ENCODE measurements at regions not wholly inside any gene's neighbourhood (a gene's known extent, or its start where the extent isn't known, plus 50 kb on each side); places are given as distances from the start of the nearest gene placed in this dataset.

DNA sequence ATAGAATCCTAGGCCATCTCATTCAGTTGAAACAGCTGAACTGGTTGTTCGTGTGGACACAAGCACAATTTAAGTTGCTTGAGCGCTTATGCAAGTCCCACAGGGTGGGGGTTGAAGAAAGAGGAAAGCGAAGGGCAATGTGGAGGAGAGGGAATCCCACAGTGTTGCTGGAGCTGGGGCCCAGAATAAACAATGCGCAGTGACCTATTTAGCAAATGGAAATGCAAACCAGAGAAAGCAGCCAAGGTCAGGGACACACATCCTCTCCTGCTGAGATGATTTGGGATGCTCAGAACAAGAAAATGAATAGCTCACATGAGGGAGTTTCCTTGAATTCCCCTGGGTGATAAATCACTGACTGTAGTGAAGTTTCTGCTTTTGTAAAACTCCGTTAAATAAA is 838.3 kb downstream of the TLE4 start:
- TF ChIP-seq, protein P1, sequence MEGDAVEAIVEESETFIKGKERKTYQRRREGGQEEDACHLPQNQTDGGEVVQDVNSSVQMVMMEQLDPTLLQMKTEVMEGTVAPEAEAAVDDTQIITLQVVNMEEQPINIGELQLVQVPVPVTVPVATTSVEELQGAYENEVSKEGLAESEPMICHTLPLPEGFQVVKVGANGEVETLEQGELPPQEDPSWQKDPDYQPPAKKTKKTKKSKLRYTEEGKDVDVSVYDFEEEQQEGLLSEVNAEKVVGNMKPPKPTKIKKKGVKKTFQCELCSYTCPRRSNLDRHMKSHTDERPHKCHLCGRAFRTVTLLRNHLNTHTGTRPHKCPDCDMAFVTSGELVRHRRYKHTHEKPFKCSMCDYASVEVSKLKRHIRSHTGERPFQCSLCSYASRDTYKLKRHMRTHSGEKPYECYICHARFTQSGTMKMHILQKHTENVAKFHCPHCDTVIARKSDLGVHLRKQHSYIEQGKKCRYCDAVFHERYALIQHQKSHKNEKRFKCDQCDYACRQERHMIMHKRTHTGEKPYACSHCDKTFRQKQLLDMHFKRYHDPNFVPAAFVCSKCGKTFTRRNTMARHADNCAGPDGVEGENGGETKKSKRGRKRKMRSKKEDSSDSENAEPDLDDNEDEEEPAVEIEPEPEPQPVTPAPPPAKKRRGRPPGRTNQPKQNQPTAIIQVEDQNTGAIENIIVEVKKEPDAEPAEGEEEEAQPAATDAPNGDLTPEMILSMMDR (IDR thresholded peaks at IDR 0.05), result no peak
- TF ChIP-seq POLR2A (IDR thresholded peaks at IDR 0.05), result no peak

Measured in body of pancreas (tissue), 4 donors.